Progenitor cell of endocrine pancreas (in vitro differentiated cells): ENCODE measurements at regions not wholly inside any gene's neighbourhood (a gene's known extent, or its start where the extent isn't known, plus 50 kb on each side); places are given as distances from the start of the nearest gene placed in this dataset.

Source experiments
- DNase-seq: peaks from one replicate; pipeline ENCODE4 v3.0.0; 2021; ENCODE audit warnings: low spot score; ENCODE audit not compliant: unreplicated experiment
- H3K27ac Mint-ChIP-seq: 2 replicates; pipeline ENCODE4 v1.8.0; 2021; ENCODE audit warnings: mild to moderate bottlenecking, moderate library complexity, mixed read lengths
- H3K27me3 Mint-ChIP-seq: 2 replicates; pipeline ENCODE4 v1.8.0; 2021; ENCODE audit warnings: mixed read lengths
- H3K36me3 Mint-ChIP-seq: 2 replicates; pipeline ENCODE4 v1.8.0; 2022; ENCODE audit warnings: mixed read lengths; ENCODE audit not compliant: insufficient read depth
- H3K4me1 Mint-ChIP-seq: 2 replicates; pipeline ENCODE4 v1.8.0; 2021; ENCODE audit warnings: low read depth, mixed read lengths
- H3K4me3 Mint-ChIP-seq: 2 replicates; pipeline ENCODE4 v1.8.0; 2021; ENCODE audit warnings: low read depth, mild to moderate bottlenecking, moderate library complexity, mixed read lengths
- H3K9me3 Mint-ChIP-seq: 2 replicates; pipeline ENCODE4 v1.8.0; 2021; ENCODE audit warnings: low read depth, mixed read lengths
- TF ChIP-seq, protein P1 (sequence below): fragments of 200-600 bp; sonication (generic); IDR thresholded peaks from one replicate; pipeline ENCODE4 v1.5.0; 2021; ENCODE audit warnings: antibody characterized with exemption, mild to moderate bottlenecking; ENCODE audit not compliant: unreplicated experiment

DNA sequence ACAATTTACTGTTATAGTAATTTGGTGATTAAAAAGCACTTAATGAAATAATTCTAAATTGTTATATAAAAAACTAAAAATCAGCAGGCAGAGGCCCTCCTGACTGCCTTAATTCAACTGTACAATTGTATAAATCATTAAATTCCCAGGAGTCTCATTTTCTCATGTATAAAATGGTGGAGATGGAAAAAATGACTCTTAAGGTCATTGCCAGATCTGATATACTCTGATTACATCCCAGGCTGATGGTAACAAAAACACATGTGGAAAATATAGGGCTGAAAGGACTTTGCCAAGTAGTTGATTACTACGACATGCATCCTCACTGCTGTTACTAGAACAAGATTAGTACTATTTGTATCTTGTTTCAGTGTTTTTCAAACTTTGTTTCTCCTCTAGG lies 1020.0 kb upstream of the SLC10A2 start:
- Mint-ChIP-seq H3K36me3 (no peaks in the 10 kb centered on the region), H3K4me3 (no peak overlapping the region), H3K4me1 (peaks cover 3% of the 10 kb centered on the region)

DNA sequence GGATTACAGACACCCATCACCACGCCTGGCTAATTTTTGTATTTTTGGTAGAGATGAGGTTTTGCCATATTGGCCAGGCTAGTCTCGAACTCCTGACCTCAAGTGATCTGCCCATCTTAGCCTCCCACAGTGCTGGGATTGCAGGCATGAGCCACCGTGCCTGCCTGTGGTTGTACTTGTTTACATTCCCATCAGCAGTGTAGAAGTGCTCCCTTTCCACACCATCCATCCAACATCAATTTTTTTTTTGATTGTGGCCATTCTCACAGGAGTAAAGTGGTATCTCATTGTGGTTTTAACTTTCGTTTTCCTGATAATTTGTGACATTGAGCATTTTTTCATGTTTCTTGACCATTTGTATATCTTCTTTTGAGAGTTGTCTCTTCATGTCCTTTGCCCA lies 1019.4 kb upstream of the SLC10A2 start:
- Mint-ChIP-seq H3K4me3 (no peak overlapping the region), H3K4me1 (peaks cover 3% of the 10 kb centered on the region), H3K27me3 (no peaks in the 10 kb centered on the region), H3K36me3 (no peaks in the 10 kb centered on the region), H3K9me3 (peaks cover 6% of the 10 kb centered on the region), H3K27ac (no peak overlapping the region)
- DNase-seq: no peak
- TF ChIP-seq, protein P1, sequence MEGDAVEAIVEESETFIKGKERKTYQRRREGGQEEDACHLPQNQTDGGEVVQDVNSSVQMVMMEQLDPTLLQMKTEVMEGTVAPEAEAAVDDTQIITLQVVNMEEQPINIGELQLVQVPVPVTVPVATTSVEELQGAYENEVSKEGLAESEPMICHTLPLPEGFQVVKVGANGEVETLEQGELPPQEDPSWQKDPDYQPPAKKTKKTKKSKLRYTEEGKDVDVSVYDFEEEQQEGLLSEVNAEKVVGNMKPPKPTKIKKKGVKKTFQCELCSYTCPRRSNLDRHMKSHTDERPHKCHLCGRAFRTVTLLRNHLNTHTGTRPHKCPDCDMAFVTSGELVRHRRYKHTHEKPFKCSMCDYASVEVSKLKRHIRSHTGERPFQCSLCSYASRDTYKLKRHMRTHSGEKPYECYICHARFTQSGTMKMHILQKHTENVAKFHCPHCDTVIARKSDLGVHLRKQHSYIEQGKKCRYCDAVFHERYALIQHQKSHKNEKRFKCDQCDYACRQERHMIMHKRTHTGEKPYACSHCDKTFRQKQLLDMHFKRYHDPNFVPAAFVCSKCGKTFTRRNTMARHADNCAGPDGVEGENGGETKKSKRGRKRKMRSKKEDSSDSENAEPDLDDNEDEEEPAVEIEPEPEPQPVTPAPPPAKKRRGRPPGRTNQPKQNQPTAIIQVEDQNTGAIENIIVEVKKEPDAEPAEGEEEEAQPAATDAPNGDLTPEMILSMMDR: no peak

More for the DNA sequence above, 1020.0 kb upstream of the SLC10A2 start:
- Mint-ChIP-seq H3K27ac (no peak overlapping the region), H3K27me3 (no peaks in the 10 kb centered on the region), H3K9me3 (peaks cover 6% of the 10 kb centered on the region)
- no peak for DNase-seq
- TF ChIP-seq, protein P1: no peak

DNA sequence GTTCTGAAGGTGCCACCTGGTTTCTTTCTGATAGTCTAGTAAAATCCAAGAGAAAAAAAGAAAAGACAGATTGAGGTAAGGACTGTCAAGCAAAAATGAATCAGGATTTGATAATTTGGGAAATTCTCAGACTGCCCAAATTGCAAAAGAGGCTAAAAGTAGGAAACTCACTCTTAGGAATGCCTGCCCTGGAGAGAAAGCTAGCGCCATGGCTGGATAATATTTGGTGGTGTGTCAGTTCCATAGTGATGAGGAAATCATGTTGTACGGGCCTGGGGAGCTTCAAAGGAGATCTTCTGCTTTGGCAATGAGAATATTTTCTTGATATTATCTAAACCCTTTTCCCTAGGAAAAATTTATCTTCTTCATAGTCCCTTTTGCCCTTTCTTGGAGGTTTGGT lies 1008.1 kb upstream of the SLC10A2 start:
- TF ChIP-seq, protein P1: no peak
- Mint-ChIP-seq H3K27me3 (no peaks in the 10 kb centered on the region), H3K9me3 (peaks cover 7% of the 10 kb centered on the region), H3K4me3 (no peak overlapping the region), H3K27ac (no peak overlapping the region), H3K4me1 (no peaks in the 10 kb centered on the region), H3K36me3 (no peaks in the 10 kb centered on the region)
- no peak for DNase-seq

DNA sequence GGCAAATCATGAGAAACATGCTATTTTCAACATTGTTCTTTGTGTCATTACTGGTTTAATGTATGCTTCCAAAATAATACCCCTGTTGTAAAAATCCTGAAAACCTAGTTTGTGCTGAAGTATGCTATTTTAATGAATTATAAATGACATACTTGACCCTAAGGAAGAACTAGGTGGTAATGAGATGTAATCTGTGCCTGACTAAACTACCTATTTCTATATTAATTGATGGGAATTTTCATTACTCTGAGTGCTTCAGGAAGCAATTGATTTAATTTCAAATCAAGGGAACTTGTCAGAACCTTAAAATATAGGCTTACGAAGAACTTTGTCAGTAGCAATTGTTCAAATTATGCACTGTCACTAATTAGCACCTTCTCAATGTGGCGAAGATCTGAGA lies 1005.6 kb upstream of the SLC10A2 start:
- Mint-ChIP-seq H3K36me3 (no peaks in the 10 kb centered on the region), H3K4me3 (no peak overlapping the region)
- no peak for DNase-seq

DNA sequence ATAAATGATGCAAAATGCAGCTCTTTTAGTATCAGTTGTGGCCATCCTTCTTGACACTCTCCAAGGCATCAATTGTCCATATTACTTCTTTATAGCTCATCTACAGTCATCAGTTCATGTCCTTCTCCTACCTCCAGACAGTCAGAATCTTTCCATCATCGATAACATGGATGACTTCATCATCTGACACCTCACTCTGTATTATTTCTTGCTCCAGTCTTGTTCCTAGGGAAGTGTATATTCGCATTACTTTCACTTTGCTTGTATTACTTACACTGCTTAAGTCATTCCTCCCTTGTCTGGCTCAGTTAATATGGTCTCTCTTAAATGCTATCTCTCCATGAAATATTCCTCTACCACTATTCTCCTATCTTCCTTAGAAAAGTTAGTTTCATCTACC lies 999.1 kb upstream of the SLC10A2 start:
- DNase-seq: no peak
- Mint-ChIP-seq H3K9me3 (no peaks in the 10 kb centered on the region), H3K27ac (no peak overlapping the region), H3K36me3 (no peaks in the 10 kb centered on the region), H3K4me3 (no peak overlapping the region), H3K4me1 (no peaks in the 10 kb centered on the region), H3K27me3 (no peaks in the 10 kb centered on the region)
- TF ChIP-seq, protein P1: no peak

More for the DNA sequence above, 1005.6 kb upstream of the SLC10A2 start:
- Mint-ChIP-seq H3K27ac (no peak overlapping the region), H3K27me3 (no peaks in the 10 kb centered on the region), H3K4me1 (no peaks in the 10 kb centered on the region), H3K9me3 (no peaks in the 10 kb centered on the region)
- TF ChIP-seq, protein P1: no peak
